Heart right ventricle (tissue), 16 donors: ENCODE measurements at regions not wholly inside any gene's neighbourhood (a gene's known extent, or its start where the extent isn't known, plus 50 kb on each side); places are given as distances from the start of the nearest gene placed in this dataset.

ENCODE experiments used
- ATAC-seq, 8 donors: fragments of 200-7000 bp; cut with Tn5 transposase; one replicate each; pipeline ENCODE4 v1.9.1; 2020; ENCODE audit warnings: mild to moderate bottlenecking in 8 of 8, moderate library complexity in 8 of 8, moderate number of reproducible peaks in 1 of 8
- DNase-seq, 2 donors: peaks; one replicate each; pipeline ENCODE4 v3.0.0-alpha.2; 2020
- H3K27ac ChIP-seq, 10 donors: fragments of 200-600 bp; sonication (generic) in 2 of 10; one replicate each; pipeline versions ENCODE4 v1.5.0 to v1.8.0; 2020 to 2022; ENCODE audit warnings: mild to moderate bottlenecking in 3 of 10
- H3K27me3 ChIP-seq, 7 donors: fragments of 200-600 bp; one replicate each; pipeline ENCODE4 v1.8.0; 2021 to 2022; ENCODE audit warnings: mild to moderate bottlenecking in 2 of 7
- H3K36me3 ChIP-seq, 9 donors: fragments of 200-600 bp; sonication (generic) in 1 of 9; one replicate each; pipeline versions ENCODE4 v1.5.0 to v1.8.0; 2020 to 2022; ENCODE audit warnings: mild to moderate bottlenecking in 2 of 9
- H3K4me1 ChIP-seq, 9 donors: fragments of 200-600 bp; sonication (generic) in 1 of 9; one replicate each; pipeline versions ENCODE4 v1.5.0 to v1.8.0; 2020 to 2022; ENCODE audit warnings: mild to moderate bottlenecking in 4 of 9
- H3K4me3 ChIP-seq, 10 donors: fragments of 200-600 bp; sonication (generic) in 2 of 10; one replicate each; pipeline versions ENCODE4 v1.5.0 to v1.8.0; 2020 to 2022; ENCODE audit warnings: mild to moderate bottlenecking in 7 of 10, moderate library complexity in 2 of 10
- H3K9me3 ChIP-seq, 11 donors: fragments of 200-600 bp in 10 of 11; sonication (generic) in 2 of 11; one replicate each; pipeline versions ENCODE4 v1.5.0 to v1.8.0; 2013 to 2022; ENCODE audit warnings: mild to moderate bottlenecking in 2 of 11, control low read depth in 1 of 11, moderate library complexity in 1 of 11
- WGBS, 2 donors: extraction: QIAGEN DNeasy Blood & Tissue Kit; methylation state at CpG; one replicate each; pipeline ENCODE4 v1.1.7; 2013; ENCODE audit warnings: inconsistent platforms in 1 of 2; 5-methylcytosine and 5-hydroxymethylcytosine counted together
- intact Hi-C, 10 donors: fragments of 100-400 bp; cut with DNase I; formaldehyde crosslinking; loops; one replicate each; pipeline versions ENCODE4 v1.11.1 to v1.14.2; 2022
- TF ChIP-seq, protein P1 (sequence below), 9 donors: fragments of 200-600 bp; sonication (generic) in 2 of 9; IDR thresholded peaks; one replicate each; pipeline versions ENCODE4 v1.5.0 to v1.8.0; 2021 to 2022; ENCODE audit warnings: antibody characterized with exemption in 9 of 9, mild to moderate bottlenecking in 5 of 9, moderate library complexity in 1 of 9
- donor health status: Arrhythmogenic right ventricular cardiomyopathy.
- donor health status: ischemic (EF 13 %, LVEDD 7.1; RV severe dilation, severe dysfunction).
- donor health status: healthy with polysubstance abuse.
- donor health status: DM: no; HTN: yes; CAD: no.
- donor health status: DM: no; HTN: no; CAD: no.
- donor health status: ischemic (EF 25% LVEDD 6.9; RV normal size, moderate dysfunction).
- donor health status: ischemic (EF 25% LVEDD 5.7; RV mildly dilated, moderate dysfunction).
- donor health status: healthy.
- donor health status: DM: yes; HTN: yes; CAD: no.
- donor health status: Ischemic cardiomyopathy.
- donor health status: ischemic (EF 35%, LVEDD 5.7; RV mildly dilated, moderate dysfunction).
- donor health status: nonischemic (EF 11% LVEDD 7.7; RV severe dilation, severe dysfunction).
- donor health status: DM: yes; HTN: yes; CAD: no.
- donor health status: PGD.
- donor health status: ischemic (EF 29% LVEDD 5.4; RV normal size, mild dysfunction).
- donor health status: nonischemic (EF 23%, LVEDD 6.1; RV moderate dilation, normal function).

DNA sequence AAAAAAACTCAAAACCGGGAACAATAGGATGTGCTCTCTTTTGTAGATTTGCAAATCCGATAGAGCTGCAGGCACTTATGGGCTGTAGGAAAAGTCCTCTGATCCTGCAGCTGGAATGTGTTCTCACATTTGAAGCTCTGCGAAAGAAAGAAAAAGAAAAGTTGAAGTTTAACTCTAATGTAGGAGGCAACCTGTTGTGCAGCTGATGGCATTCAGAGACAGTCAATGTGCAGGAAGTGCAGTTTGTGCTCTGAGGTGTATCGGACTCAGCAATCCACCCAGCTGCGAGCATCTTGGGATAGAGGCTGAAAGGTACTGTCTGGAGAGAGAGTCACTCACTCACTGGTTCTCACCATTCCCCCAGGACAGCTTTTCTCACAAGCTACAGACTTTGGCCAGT is 339.2 kb downstream of the AGTPBP1 start:
- Histone ChIP-seq H3K9me3 (no peaks in the 10 kb centered on the region), H3K4me1 (peaks cover 0 to 17% (median 13%) of the 10 kb centered on the region in 9 donors), H3K4me3 (no peak overlapping the region), H3K27ac (no peak overlapping the region), H3K27me3 (no peaks in the 10 kb centered on the region), H3K36me3 (no peaks in the 10 kb centered on the region)
- intact Hi-C loops = no loop called here
- no peak for DNase-seq
- ATAC-seq = no peak
- TF ChIP-seq, protein P1, sequence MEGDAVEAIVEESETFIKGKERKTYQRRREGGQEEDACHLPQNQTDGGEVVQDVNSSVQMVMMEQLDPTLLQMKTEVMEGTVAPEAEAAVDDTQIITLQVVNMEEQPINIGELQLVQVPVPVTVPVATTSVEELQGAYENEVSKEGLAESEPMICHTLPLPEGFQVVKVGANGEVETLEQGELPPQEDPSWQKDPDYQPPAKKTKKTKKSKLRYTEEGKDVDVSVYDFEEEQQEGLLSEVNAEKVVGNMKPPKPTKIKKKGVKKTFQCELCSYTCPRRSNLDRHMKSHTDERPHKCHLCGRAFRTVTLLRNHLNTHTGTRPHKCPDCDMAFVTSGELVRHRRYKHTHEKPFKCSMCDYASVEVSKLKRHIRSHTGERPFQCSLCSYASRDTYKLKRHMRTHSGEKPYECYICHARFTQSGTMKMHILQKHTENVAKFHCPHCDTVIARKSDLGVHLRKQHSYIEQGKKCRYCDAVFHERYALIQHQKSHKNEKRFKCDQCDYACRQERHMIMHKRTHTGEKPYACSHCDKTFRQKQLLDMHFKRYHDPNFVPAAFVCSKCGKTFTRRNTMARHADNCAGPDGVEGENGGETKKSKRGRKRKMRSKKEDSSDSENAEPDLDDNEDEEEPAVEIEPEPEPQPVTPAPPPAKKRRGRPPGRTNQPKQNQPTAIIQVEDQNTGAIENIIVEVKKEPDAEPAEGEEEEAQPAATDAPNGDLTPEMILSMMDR (IDR thresholded peaks at IDR 0.05) = no peak
- 43 to 44% methylated on average over 5 of the region's 5 CpGs for WGBS, 2 donors

DNA sequence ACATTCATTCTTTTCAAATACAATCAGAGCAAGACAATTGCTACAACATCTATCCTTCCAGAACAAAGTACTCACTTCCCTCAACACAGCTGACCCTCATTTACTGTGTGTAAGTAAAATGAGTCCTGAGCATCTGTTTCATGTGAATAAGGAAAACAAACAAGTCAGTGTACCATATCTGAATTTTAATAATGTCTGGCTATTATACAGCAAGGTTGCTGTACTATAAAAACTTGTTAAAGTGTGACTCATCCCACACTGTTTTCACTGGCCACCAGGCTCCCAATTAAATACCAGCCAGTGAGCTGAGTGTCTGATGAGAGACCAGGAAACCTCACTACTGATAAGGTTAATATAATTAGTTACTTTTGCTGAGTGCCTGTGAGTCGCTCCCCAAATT is 339.8 kb downstream of the AGTPBP1 start:
- ATAC-seq = peak in 7 of 8 donors; percentile 29 to 87 (median 67)
- no peak for DNase-seq
- H3K4me1 ChIP-seq = peaks cover 0 to 17% (median 13%) of the 10 kb centered on the region in 9 donors
- H3K27me3 ChIP-seq = no peaks in the 10 kb centered on the region
- H3K36me3 ChIP-seq = no peaks in the 10 kb centered on the region
- TF ChIP-seq, protein P1 (IDR thresholded peaks at IDR 0.05) = no peak
- no peak overlapping the region for H3K4me3 ChIP-seq
- H3K27ac ChIP-seq = no peak overlapping the region
- H3K9me3 ChIP-seq = no peaks in the 10 kb centered on the region
- intact Hi-C loops = no loop called here
- 13 to 21% methylated on average over 1 of the region's 1 CpG for WGBS, 2 donors

DNA sequence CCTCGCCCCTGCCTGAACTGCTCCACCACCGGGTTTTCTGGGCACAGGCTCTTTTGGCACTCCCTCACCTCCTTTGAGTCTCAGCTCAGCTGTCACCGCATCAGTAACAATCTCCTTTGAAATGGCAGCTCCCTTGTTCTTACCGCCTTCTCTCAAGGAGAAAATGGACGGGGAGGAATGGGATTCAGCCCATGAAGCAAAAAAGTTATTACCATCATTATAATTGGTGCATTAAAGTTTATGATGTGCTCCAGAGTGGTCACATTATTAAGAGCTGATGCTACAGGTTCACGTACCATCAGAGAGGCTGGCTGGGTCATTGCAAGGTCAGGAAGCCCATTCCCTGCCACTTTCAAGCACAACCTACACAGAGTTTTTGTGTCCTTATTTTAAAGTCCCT is 344.7 kb downstream of the AGTPBP1 start:
- TF ChIP-seq, protein P1 (IDR thresholded peaks at IDR 0.05) = no peak
- H3K9me3 ChIP-seq = no peaks in the 10 kb centered on the region
- WGBS, 2 donors = 81 to 83% methylated on average over 6 of the region's 6 CpGs
- H3K4me3 ChIP-seq = no peak overlapping the region
- peaks cover 0 to 10% (median 5%) of the 10 kb centered on the region in 9 donors for H3K4me1 ChIP-seq
- ATAC-seq = no peak
- no peaks in the 10 kb centered on the region for H3K27me3 ChIP-seq
- no peak overlapping the region for H3K27ac ChIP-seq
- intact Hi-C loops = no loop called here
- H3K36me3 ChIP-seq = no peaks in the 10 kb centered on the region
- no peak for DNase-seq

DNA sequence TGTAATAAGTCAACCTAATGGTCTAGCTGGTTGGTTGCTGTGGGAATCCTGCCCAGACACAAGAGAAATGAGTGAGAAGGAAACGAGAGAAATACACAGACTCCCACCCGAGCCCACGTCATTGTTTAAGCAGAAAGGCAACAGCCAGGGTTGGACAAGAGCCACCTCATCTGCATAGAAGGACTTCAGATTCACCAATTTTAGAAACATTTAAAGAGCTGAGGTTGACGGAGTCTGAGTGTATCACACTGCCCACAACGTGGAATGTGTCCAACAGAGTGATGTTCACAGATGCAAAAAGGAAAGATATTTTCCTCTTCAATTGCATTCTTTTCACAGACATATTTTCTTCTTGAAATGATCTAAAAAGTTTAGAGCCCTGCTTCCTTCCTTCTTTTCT is 349.5 kb downstream of the AGTPBP1 start:
- Histone ChIP-seq H3K9me3 (no peaks in the 10 kb centered on the region), H3K27ac (no peak overlapping the region), H3K36me3 (no peaks in the 10 kb centered on the region), H3K4me3 (no peak overlapping the region), H3K27me3 (peaks cover 0 to 4% (median 0%) of the 10 kb centered on the region in 7 donors), H3K4me1 (peaks cover 0 to 4% (median 0%) of the 10 kb centered on the region in 9 donors)
- ATAC-seq (no peak), DNase-seq (no peak)
- TF ChIP-seq, protein P1 (IDR thresholded peaks at IDR 0.05) = no peak
- WGBS, 2 donors = 36 to 46% methylated on average over 5 of the region's 5 CpGs
- intact Hi-C loops = no loop called here
